HEK293T (cell line): ENCODE measurements at regions not wholly inside any gene's neighbourhood (a gene's known extent, or its start where the extent isn't known, plus 50 kb on each side); places are given as distances from the start of the nearest gene placed in this dataset.

Experiments
- CTCF ChIA-PET: fragments of 350-600 bp; formaldehyde crosslinking; extraction: SDS; loops from one replicate; lab custom pipeline; 2021; ENCODE audit warnings: antibody characterized with exemption, inconsistent platforms; lab: Yijun Ruan, JAX
- POLR2A ChIA-PET: fragments of 350-600 bp; formaldehyde crosslinking; extraction: SDS; loops from one replicate; lab custom pipeline; 2020; ENCODE audit warnings: antibody characterized with exemption, inconsistent platforms; lab: Yijun Ruan, JAX
- DNase-seq: peaks from one replicate; pipeline ENCODE4 v3.0.0; 2012; ENCODE audit warnings: mixed read lengths; ENCODE audit errors: extremely low spot score
- ARNT ChIP-seq: fragments of 450-650 bp; IDR thresholded peaks from 2 replicates; pipeline ENCODE4 v1.6.1; 2017; ENCODE audit warnings: mild to moderate bottlenecking
- BHLHE40 ChIP-seq: fragments of 450-650 bp; IDR thresholded peaks from 2 replicates; pipeline ENCODE4 v1.6.1; 2016; ENCODE audit warnings: mild to moderate bottlenecking, moderate library complexity, borderline replicate concordance
- CTBP1 ChIP-seq: fragments of 450-650 bp; IDR thresholded peaks from 2 replicates; pipeline ENCODE4 v1.6.1; 2016; ENCODE audit warnings: borderline replicate concordance
- ELF4 ChIP-seq: fragments of 450-650 bp; IDR thresholded peaks from 2 replicates; pipeline ENCODE4 v1.6.1; 2017; ENCODE audit warnings: antibody characterized with exemption
- FOXA1 ChIP-seq: fragments of 450-650 bp; IDR thresholded peaks from 2 replicates; pipeline ENCODE4 v1.6.1; 2016; ENCODE audit warnings: mild to moderate bottlenecking
- FOXK2 ChIP-seq: fragments of 450-650 bp; IDR thresholded peaks from 2 replicates; pipeline ENCODE4 v1.6.1; 2016; ENCODE audit warnings: mild to moderate bottlenecking
- FOXM1 ChIP-seq: fragments of 450-650 bp; IDR thresholded peaks from 2 replicates; pipeline ENCODE4 v1.6.1; 2017; ENCODE audit warnings: mild to moderate bottlenecking, borderline replicate concordance
- HDGF ChIP-seq: fragments of 450-650 bp; IDR thresholded peaks from 2 replicates; pipeline ENCODE4 v1.6.1; 2017; ENCODE audit warnings: antibody characterized with exemption, borderline replicate concordance
- L3MBTL2 ChIP-seq: fragments of 450-650 bp; conservative IDR thresholded peaks from 2 replicates; pipeline ENCODE4 v1.6.1; 2016; ENCODE audit warnings: mild to moderate bottlenecking
- NFRKB ChIP-seq: fragments of 450-650 bp; IDR thresholded peaks from 2 replicates; pipeline ENCODE4 v1.6.1; 2016; ENCODE audit warnings: mild to moderate bottlenecking, moderate library complexity
- PKNOX1 ChIP-seq: fragments of 450-650 bp; IDR thresholded peaks from 2 replicates; pipeline ENCODE4 v1.6.1; 2016
- SUZ12 ChIP-seq: fragments of 450-650 bp; IDR thresholded peaks from 2 replicates; pipeline ENCODE4 v1.6.1; 2016; ENCODE audit warnings: mild to moderate bottlenecking
- TARDBP ChIP-seq: fragments of 450-650 bp; IDR thresholded peaks from 2 replicates; pipeline ENCODE4 v1.6.1; 2016
- ZNF384 ChIP-seq: fragments of 450-650 bp; IDR thresholded peaks from 2 replicates; pipeline ENCODE4 v1.6.1; 2016

- DNase-seq = no peak
- POLR2A ChIA-PET = interaction anchor here (2.3 kb wide), 1 partner anchor 10 kb away, joined by 10 read pairs; no protein-coding TSS in a partner anchor
- CTCF ChIA-PET = no interaction called here
- TF ChIP-seq PKNOX1 (no peak), FOXM1 (no peak), BHLHE40 (no peak), FOXA1 (no peak), HDGF (no peak), FOXK2 (no peak), NFRKB (no peak), ZNF384 (no peak)
Measured at GRCh38 chr10:28808693-28809092, 131.4 kb downstream of the BAMBI start.

DNA sequence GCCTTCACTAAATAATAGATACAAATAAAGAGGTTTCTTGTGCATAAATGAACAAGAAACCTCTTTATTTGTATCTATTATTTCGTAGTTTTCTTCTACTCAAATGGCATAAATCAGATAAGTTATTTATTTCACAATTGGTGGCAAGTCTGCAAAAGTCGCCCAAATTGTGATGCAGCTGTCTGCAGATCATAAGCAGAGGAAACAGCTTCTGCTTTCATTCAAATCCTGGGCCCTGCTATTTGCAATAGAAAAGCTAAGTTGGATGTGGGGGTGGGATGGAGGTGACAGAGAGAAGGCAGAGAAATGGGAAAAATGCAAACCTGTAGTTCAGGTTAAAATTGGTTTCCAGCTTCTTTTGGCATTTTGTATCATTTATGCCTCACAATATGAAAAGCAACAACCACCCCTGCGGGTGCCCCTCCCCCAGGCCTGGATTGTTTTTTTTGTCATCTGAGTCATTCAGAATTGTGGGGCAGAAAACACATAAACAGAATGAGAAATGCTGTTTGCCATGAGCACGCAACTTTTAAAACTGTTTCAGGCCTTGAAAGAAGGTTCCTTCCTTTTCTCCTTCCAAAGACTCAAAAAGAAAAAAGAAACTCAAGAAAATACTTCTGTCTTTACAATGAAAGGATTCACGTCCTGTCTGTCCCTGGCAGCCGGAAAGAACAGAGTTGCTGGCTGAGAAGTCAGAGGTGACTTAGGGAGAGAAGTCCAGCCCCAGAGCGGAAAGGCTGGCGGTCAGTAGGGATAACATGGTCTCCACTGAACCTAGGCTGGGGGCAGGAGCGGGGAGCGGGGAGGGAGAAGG lies 132.9 kb downstream of the BAMBI start:
- no peak for DNase-seq
- POLR2A ChIA-PET = no interaction called here
- TF ChIP-seq L3MBTL2 (no peak), FOXK2 (no peak), ELF4 (no peak), PKNOX1 (no peak)
- CTCF ChIA-PET = interaction anchor here (0.7 kb wide), 1 partner anchor 1328 kb away, joined by 3 read pairs; no protein-coding TSS in a partner anchor

DNA sequence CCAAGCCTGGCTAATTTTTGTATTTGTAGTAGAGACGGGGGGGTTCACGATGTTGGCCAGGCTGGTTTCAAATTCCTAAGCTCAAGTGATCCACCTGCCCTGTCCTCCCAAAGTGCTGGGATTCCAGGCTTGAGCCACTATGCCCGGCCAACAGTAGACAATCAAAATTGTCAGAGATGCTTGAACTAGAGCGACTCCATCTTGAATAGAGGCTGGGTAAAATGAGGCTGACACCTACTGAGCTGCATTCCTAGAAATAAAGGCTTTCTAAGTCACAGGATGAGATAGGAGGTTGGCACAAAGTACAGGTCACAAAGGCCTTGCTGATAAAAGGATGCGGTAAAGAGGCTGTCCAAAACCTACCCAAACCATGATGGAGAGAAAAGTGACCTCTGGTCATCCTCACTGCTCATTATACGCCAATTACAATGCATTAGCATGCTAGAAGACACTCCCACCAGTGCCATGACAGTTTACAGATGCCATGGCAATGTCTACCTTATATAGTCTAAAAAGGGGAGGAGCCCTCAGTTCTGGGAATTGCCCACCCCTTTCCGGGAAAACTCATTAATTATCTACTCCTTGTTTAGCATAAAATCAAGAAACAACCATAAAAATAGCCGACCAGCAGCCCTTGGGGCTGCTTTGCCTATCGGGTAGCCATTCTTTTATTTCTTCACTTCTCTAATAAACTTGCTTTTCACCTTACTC lies 134.5 kb downstream of the BAMBI start:
- TF ChIP-seq TARDBP (no peak), NFRKB (no peak), L3MBTL2 (no peak), CTBP1 (no peak), PKNOX1 (no peak), SUZ12 (no peak), HDGF (no peak)
- CTCF ChIA-PET = interaction anchor here (1.1 kb wide), 1 partner anchor 180 kb away, joined by 3 read pairs; no protein-coding TSS in a partner anchor
- no peak for DNase-seq
- POLR2A ChIA-PET = no interaction called here

- CTCF ChIA-PET = no interaction called here
- TF ChIP-seq L3MBTL2 (no peak), TARDBP (no peak)
- POLR2A ChIA-PET = no interaction called here
- DNase-seq = no peak
Measured at GRCh38 chr10:28812384-28813372, 135.4 kb downstream of the BAMBI start.

DNA sequence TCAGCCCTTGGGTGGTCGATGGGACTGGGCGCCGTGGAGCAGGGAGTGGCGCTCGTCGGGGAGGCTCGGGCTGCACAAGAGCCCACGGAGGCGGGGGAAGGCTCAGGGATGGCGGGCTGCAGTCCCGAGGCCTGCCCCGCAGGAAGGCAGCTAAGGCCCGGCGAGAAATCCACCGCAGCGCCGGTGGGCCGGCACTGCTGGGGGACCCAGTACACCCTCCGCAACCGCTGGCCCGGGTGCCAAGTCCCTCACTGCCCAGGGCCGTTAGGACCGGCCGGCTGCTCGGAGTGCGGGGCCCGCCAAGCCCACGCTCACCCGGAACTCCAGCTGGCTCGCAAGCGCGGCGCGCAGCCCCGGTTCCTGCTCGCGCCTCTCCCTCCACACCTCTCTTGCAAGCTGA lies 138.4 kb downstream of the BAMBI start:
- POLR2A ChIA-PET = no interaction called here
- TF ChIP-seq ARNT = no peak
- DNase-seq = no peak
- CTCF ChIA-PET = no interaction called here

- TF ChIP-seq NFRKB (no peak), L3MBTL2 (no peak)
- ChIA-PET CTCF (interaction anchor here (1.1 kb wide), 1 partner anchor 117 kb away, joined by 4 read pairs; no protein-coding TSS in a partner anchor), POLR2A (interaction anchor here (0.8 kb wide), 1 partner anchor 144 kb away, joined by 3 read pairs; no protein-coding TSS in a partner anchor)
- no peak for DNase-seq
Measured at GRCh38 chr10:28822719-28823464, 145.6 kb downstream of the BAMBI start.
